ENCODE measurements at regions not wholly inside any gene's neighbourhood (a gene's known extent, or its start where the extent isn't known, plus 50 kb on each side); places are given as distances from the start of the nearest gene placed in this dataset.

- Histone ChIP-seq H3K4me2 (ENCODE audit: control insufficient read depth, insufficient read depth) (no peak overlapping the region), H3K79me2 (ENCODE audit: control insufficient read depth, insufficient read depth, low read length) (no peaks in the 10 kb centered on the region), H3K4me3 (no peak overlapping the region), H3K27me3 (replicated peaks in 1 of 2; ENCODE audit: control insufficient read depth in 2 of 2, insufficient read depth in 2 of 2, low read length in 1 of 2) (no peaks in the 10 kb centered on the region), H3K9ac (ENCODE audit: control insufficient read depth, insufficient read depth, low read length) (no peak overlapping the region), H3K4me1 (ENCODE audit: control insufficient read depth, insufficient read depth, low read length) (peaks cover 3% of the 10 kb centered on the region; the same call in 1 of the 2 replicates), H3K36me3 (ENCODE audit: control insufficient read depth in 2 of 2, insufficient read depth in 2 of 2, low read length in 1 of 2) (no peaks in the 10 kb centered on the region), H3K27ac (ENCODE audit: control insufficient read depth, insufficient read depth) (no peak overlapping the region), H3K9me3 (replicated peaks; ENCODE audit: control insufficient read depth, insufficient read depth, low read length) (no peaks in the 10 kb centered on the region), H4K20me1 (ENCODE audit: control insufficient read depth, insufficient read depth) (no peaks in the 10 kb centered on the region), H2AFZ (ENCODE audit: control insufficient read depth, low read depth, low read length) (no peak overlapping the region)
- no TSS peak for BruUV-seq (replicated peaks)
- SMC1A ChIA-PET (ENCODE audit: uncharacterized antibody, unreplicated experiment), result interaction anchor here (1.0 kb wide), 1 partner anchor 65 kb away, joined by 3 read pairs; no protein-coding TSS in a partner anchor
- RAD21 ChIA-PET (ENCODE audit: unreplicated experiment), result no interaction called here
- POLR2A ChIA-PET, result no interaction called here
- WGBS (ENCODE audit: insufficient coverage, insufficient replicate concordance, low lambda C conversion rate, missing lambda C conversion rate), result over 99% methylated on average over 8 of the region's 8 CpGs
- TF ChIP-seq ETV6 (conservative IDR thresholded peaks at IDR 0.05 in 1 of 2, IDR thresholded peaks at IDR 0.05 in 1 of 2; ENCODE audit: borderline replicate concordance in 1 of 2, low read depth in 1 of 2) (no peak), RELA (IDR thresholded peaks at IDR 0.05; ENCODE audit: borderline replicate concordance, partially characterized antibody) (no peak), BACH1 (IDR thresholded peaks at IDR 0.05; ENCODE audit: borderline replicate concordance) (no peak), EGR1 (IDR thresholded peaks at IDR 0.05; ENCODE audit: borderline replicate concordance in 1 of 2, low read depth in 2 of 2, low read length in 2 of 2) (no peak), SUZ12 (IDR thresholded peaks at IDR 0.05; ENCODE audit: unreplicated experiment) (no peak)
- DNase-seq (ENCODE audit: low read depth, low spot score) (no peak), FAIRE-seq (no peak), ATAC-seq (no peak)
- CTCF ChIA-PET, result interaction anchor here (0.7 to 1.1 kb wide), 3 partner anchors 133 to 465 kb away, joined by 3 read pairs; no protein-coding TSS in a partner anchor
- intact Hi-C loops (cut with micrococcal nuclease; ENCODE audit: unreplicated experiment) (no loop called here), in situ Hi-C loops (cut with MboI) (loop anchor here (5.0 kb wide), 2 partner anchors 134 to 464 kb away; no protein-coding TSS in a partner anchor)
Observed at GRCh38 chr10:27356738-27357137, 116.1 kb upstream of the ACBD5 start.

DNA sequence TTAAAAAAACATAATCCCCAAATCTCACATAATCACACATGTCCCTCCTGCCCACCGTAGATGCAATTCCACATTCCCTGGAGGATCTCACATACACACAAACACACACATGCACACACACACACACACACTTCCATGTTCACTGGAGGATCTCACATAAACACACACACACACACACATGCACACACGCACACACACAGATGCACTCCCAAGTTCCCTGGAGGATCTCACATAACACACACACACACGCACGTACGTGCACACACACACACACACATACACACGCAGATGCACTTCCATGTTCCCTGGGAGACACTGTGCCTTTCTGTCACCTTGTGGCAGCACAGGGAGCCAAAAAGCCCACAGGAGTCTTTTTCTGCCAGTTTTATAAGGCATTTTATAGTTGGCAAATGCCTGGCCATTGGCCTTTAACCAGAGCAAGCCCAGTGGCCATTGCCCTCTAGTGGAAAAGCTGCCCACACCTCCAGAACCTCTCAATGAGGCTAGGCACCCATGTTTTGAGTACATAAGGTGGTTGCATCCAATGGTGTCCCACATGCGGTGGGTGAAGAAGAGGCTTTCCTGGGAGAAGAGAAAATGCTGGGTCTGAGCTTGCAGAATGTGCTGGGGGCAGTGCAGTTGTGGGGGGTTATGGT is 115.4 kb upstream of the ACBD5 start:
- CTCF ChIA-PET, result interaction anchor here (0.7 to 1.1 kb wide), 2 partner anchors 133 to 464 kb away, joined by 3 read pairs; no protein-coding TSS in a partner anchor
- DNase-seq (ENCODE audit: low read depth, low spot score) (no peak), FAIRE-seq (no peak), ATAC-seq (no peak)
- SMC1A ChIA-PET (ENCODE audit: uncharacterized antibody, unreplicated experiment), result interaction anchor here (1.0 kb wide), 1 partner anchor 65 kb away, joined by 3 read pairs; no protein-coding TSS in a partner anchor
- H3K27ac ChIP-seq (ENCODE audit: control insufficient read depth, insufficient read depth), result no peak overlapping the region
- H2AFZ ChIP-seq (ENCODE audit: control insufficient read depth, low read depth, low read length), result no peak overlapping the region
- H3K36me3 ChIP-seq (ENCODE audit: control insufficient read depth in 2 of 2, insufficient read depth in 2 of 2, low read length in 1 of 2), result no peaks in the 10 kb centered on the region
- H3K9ac ChIP-seq (ENCODE audit: control insufficient read depth, insufficient read depth, low read length), result no peak overlapping the region
- no peaks in the 10 kb centered on the region for H3K9me3 ChIP-seq (replicated peaks; ENCODE audit: control insufficient read depth, insufficient read depth, low read length)
- intact Hi-C loops (cut with micrococcal nuclease; ENCODE audit: unreplicated experiment), result no loop called here
- RAD21 ChIA-PET (ENCODE audit: unreplicated experiment), result no interaction called here
- H3K4me2 ChIP-seq (ENCODE audit: control insufficient read depth, insufficient read depth), result no peak overlapping the region
- peaks cover 3% of the 10 kb centered on the region; the same call in 1 of the 2 replicates for H3K4me1 ChIP-seq (ENCODE audit: control insufficient read depth, insufficient read depth, low read length)
- no peaks in the 10 kb centered on the region for H3K79me2 ChIP-seq (ENCODE audit: control insufficient read depth, insufficient read depth, low read length)
- no peaks in the 10 kb centered on the region for H4K20me1 ChIP-seq (ENCODE audit: control insufficient read depth, insufficient read depth)
- in situ Hi-C loops (cut with MboI), result loop anchor here (5.0 kb wide), 2 partner anchors 134 to 464 kb away; no protein-coding TSS in a partner anchor
- BruUV-seq (replicated peaks), result no TSS peak
- H3K4me3 ChIP-seq, result no peak overlapping the region
- 94% methylated on average over 7 of the region's 7 CpGs for WGBS (ENCODE audit: insufficient coverage, insufficient replicate concordance, low lambda C conversion rate, missing lambda C conversion rate)
- H3K27me3 ChIP-seq (replicated peaks in 1 of 2; ENCODE audit: control insufficient read depth in 2 of 2, insufficient read depth in 2 of 2, low read length in 1 of 2), result no peaks in the 10 kb centered on the region
- POLR2A ChIA-PET, result interaction anchor here (0.6 kb wide), 1 partner anchor 123 kb away, joined by 5 read pairs; no protein-coding TSS in a partner anchor
- no peak for TF ChIP-seq SIN3A (IDR thresholded peaks at IDR 0.05; ENCODE audit: low read depth, low read length)
- peak; percentile 7 to 19 (median 7); a peak in 1 of 6 replicates for TF ChIP-seq CTCF (IDR thresholded peaks at IDR 0.05 in 2 of 3, conservative IDR thresholded peaks at IDR 0.05 in 1 of 3; ENCODE audit: control insufficient read depth in 2 of 3, extremely low read depth in 1 of 3, insufficient read depth in 1 of 3, low read depth in 3 of 3, low read length in 3 of 3)
- no peak for TF ChIP-seq WRNIP1 (IDR thresholded peaks at IDR 0.05; ENCODE audit: borderline replicate concordance, low read depth, low read length)
- TF ChIP-seq, protein P1, sequence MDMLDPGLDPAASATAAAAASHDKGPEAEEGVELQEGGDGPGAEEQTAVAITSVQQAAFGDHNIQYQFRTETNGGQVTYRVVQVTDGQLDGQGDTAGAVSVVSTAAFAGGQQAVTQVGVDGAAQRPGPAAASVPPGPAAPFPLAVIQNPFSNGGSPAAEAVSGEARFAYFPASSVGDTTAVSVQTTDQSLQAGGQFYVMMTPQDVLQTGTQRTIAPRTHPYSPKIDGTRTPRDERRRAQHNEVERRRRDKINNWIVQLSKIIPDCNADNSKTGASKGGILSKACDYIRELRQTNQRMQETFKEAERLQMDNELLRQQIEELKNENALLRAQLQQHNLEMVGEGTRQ (IDR thresholded peaks at IDR 0.05; ENCODE audit: borderline replicate concordance, low read depth, low read length), result no peak
